NT2/D1 (cell line): ENCODE measurements at regions not wholly inside any gene's neighbourhood (a gene's known extent, or its start where the extent isn't known, plus 50 kb on each side); places are given as distances from the start of the nearest gene placed in this dataset.

ENCODE experiments used
- DNase-seq: peaks from one replicate; pipeline ENCODE4 v3.0.0-alpha.2; 2011; ENCODE audit warnings: low read depth, low spot score
- H3K27me3 ChIP-seq: 2 replicates; pipeline ENCODE4 v1.6.0; 2011; ENCODE audit warnings: mild to moderate bottlenecking; ENCODE audit not compliant: insufficient read length, insufficient read depth
- H3K36me3 ChIP-seq: 2 replicates; pipeline ENCODE4 v1.6.1; 2011; ENCODE audit warnings: mild to moderate bottlenecking, low read length, mixed read lengths; ENCODE audit not compliant: insufficient read depth, insufficient read length
- H3K4me1 ChIP-seq: 2 replicates; pipeline ENCODE4 v1.5.1; 2011; ENCODE audit not compliant: insufficient read depth, insufficient read length
- H3K4me3 ChIP-seq: 2 replicates; pipeline ENCODE4 v1.5.1; 2011; ENCODE audit warnings: low read depth; ENCODE audit not compliant: insufficient read length
- H3K9ac ChIP-seq: 2 replicates; pipeline ENCODE4 v1.6.0; 2011; ENCODE audit warnings: low read depth; ENCODE audit not compliant: insufficient read length
- H3K9me3 ChIP-seq: 2 replicates; pipeline ENCODE4 v1.5.1; 2011; ENCODE audit warnings: mild to moderate bottlenecking, low read length; ENCODE audit not compliant: insufficient read depth
- SUZ12 ChIP-seq: IDR thresholded peaks from 2 replicates; pipeline ENCODE4 v1.6.1; 2011; ENCODE audit not compliant: insufficient read length, insufficient read depth; ENCODE audit errors: extremely low read depth
- YY1 ChIP-seq: IDR thresholded peaks from 2 replicates; pipeline ENCODE4 v1.6.1; 2011; ENCODE audit not compliant: insufficient read length, insufficient read depth
- ZNF274 ChIP-seq: IDR thresholded peaks from 2 replicates; pipeline ENCODE4 v1.6.1; 2011; ENCODE audit warnings: mild to moderate bottlenecking, low read depth, low read length

DNA sequence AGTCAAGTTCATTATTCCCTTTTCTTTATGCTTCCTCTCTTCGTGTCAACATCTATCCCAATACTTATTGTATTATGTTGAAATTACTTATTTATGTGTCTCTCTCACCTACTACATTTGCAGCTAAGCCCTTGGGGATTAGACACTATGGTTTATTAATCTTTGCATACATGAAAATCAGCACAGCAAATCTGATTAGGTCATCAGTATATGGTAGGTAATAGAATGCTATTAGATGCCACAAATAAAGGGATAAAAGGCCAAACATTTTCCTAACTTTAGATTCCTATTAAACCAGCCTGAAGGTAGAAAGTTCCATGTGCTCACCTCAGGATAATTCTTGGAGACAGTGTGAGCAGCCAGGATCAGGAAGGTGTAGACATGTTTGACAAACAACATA is 490.1 kb upstream of the MPDZ start:
- no peak overlapping the region for H3K4me3 ChIP-seq
- H3K9ac ChIP-seq, result no peak overlapping the region
- DNase-seq, result no peak

DNA sequence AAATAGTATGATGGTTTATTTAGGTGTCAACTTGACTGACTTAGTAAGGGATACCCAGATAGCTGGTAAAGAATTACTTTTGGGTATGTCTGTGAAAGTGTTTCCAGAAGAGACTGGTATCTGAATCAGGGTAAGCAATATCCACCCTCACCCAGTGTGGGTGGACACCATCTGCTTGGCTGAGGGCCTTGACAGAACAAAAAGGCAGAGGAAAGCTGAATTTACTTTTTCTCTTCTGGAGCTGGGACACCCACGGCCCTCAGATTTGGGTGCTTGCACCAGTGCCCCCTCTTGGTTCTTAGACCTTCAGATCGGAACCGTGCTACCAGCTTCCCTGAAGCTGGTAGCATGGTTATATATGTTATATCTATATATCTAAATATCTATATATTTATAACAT is 489.5 kb upstream of the MPDZ start:
- no peak for DNase-seq
- Histone ChIP-seq H3K4me1 (no peaks in the 10 kb centered on the region), H3K9me3 (no peaks in the 10 kb centered on the region), H3K4me3 (no peak overlapping the region), H3K36me3 (no peaks in the 10 kb centered on the region), H3K9ac (no peak overlapping the region), H3K27me3 (no peaks in the 10 kb centered on the region)
- no peak for TF ChIP-seq YY1
- no peak for TF ChIP-seq SUZ12
- no peak for TF ChIP-seq ZNF274

More for the DNA sequence above, 490.1 kb upstream of the MPDZ start:
- H3K27me3 ChIP-seq, result no peaks in the 10 kb centered on the region
- H3K36me3 ChIP-seq, result no peaks in the 10 kb centered on the region
- H3K4me1 ChIP-seq, result no peaks in the 10 kb centered on the region
- H3K9me3 ChIP-seq, result no peaks in the 10 kb centered on the region
- TF ChIP-seq ZNF274, result no peak
- no peak for TF ChIP-seq YY1
- TF ChIP-seq SUZ12, result no peak

DNA sequence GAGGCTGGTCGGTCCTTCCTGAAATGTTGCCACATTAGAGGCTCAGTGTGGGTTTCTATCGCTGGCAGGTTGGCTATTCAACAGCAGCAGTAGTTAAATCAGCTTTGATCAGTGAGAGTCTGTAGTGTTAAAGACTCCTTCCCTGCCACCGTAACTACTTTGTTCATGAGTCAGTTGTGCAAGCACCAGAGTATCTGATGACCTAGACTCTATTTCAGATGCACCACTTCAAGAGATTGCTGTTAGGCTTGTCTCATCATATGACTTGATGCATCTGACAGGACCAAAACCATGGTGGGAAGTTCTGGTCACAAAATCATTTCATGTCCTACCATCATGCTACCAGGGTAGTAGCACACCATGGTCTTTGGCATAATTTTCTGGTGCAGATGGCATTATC is 482.7 kb upstream of the MPDZ start:
- no peaks in the 10 kb centered on the region for H3K9me3 ChIP-seq
- no peaks in the 10 kb centered on the region for H3K36me3 ChIP-seq
- no peaks in the 10 kb centered on the region for H3K27me3 ChIP-seq
- H3K4me1 ChIP-seq, result no peaks in the 10 kb centered on the region
- H3K4me3 ChIP-seq, result no peak overlapping the region
- DNase-seq, result no peak
- no peak for TF ChIP-seq SUZ12
- no peak for TF ChIP-seq YY1
- no peak for TF ChIP-seq ZNF274
- no peak overlapping the region for H3K9ac ChIP-seq

DNA sequence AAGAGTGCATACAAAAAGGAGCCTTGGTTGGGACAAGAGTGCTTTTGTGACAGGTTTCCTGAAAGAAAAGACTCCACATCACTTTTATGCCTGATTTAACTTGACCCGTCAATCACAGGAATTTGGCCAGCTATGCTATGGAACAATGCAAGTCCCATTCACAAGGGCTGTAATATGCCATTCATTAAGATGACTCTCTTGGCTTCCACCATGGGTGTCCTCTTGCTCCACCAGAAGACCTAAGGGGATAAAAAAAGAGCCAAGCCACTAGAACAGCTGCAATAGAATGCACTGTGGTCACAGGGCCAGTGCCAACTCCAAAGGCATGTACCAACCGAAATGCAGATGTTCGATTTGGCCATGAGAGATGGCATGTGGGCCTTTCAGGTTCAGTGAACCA is 480.1 kb upstream of the MPDZ start:
- no peak for DNase-seq
- Histone ChIP-seq H3K4me3 (no peak overlapping the region), H3K27me3 (no peaks in the 10 kb centered on the region), H3K4me1 (no peaks in the 10 kb centered on the region), H3K9me3 (no peaks in the 10 kb centered on the region), H3K36me3 (no peaks in the 10 kb centered on the region), H3K9ac (no peak overlapping the region)
- TF ChIP-seq YY1 (no peak), SUZ12 (no peak), ZNF274 (no peak)

DNA sequence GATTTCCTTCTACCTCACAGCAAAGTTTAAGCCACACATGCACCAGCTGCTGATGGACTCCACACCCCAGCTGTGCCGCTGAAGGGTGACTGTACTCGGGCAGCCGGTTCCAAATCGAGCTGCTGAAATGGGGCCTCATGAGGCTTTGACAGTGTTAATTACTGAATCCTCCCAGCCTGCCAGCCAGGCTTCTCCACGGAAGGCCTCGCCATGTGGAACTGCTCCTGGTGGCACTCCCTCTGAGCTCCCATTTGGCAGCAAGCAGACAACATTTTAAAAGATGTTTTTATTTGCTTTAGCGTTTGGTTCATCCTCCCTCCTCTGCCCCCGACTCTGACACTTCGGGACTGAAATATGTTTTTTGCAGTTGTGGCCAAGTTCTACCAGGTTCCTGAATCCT is 479.4 kb upstream of the MPDZ start:
- Histone ChIP-seq H3K36me3 (no peaks in the 10 kb centered on the region), H3K9ac (no peak overlapping the region), H3K4me1 (no peaks in the 10 kb centered on the region), H3K27me3 (no peaks in the 10 kb centered on the region), H3K4me3 (no peak overlapping the region), H3K9me3 (no peaks in the 10 kb centered on the region)
- TF ChIP-seq ZNF274, result no peak
- TF ChIP-seq SUZ12, result no peak
- TF ChIP-seq YY1, result no peak
- no peak for DNase-seq

DNA sequence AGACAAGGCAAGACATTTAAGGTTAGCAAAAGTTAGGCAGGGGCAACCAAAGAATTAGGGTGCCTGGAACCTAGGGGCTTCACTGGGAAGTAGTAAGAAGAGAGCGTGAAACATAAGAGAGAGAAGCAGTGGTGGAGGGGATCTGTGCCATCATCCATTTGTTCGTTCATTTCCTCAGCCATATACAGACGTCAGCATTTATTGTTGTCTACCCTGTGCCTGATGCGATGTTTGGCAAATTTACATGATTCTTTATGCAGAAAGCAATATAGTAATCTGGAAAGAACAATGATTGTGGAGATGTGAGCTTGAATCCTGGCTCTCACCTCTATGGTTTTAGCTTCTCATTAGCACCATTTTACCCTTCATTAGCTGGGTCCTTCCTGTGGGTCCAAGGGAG is 477.5 kb upstream of the MPDZ start:
- DNase-seq, result no peak
- Histone ChIP-seq H3K9me3 (no peaks in the 10 kb centered on the region), H3K27me3 (no peaks in the 10 kb centered on the region), H3K4me1 (no peaks in the 10 kb centered on the region), H3K36me3 (no peaks in the 10 kb centered on the region), H3K9ac (no peak overlapping the region), H3K4me3 (no peak overlapping the region)
- TF ChIP-seq ZNF274 (no peak), YY1 (no peak), SUZ12 (no peak)

DNA sequence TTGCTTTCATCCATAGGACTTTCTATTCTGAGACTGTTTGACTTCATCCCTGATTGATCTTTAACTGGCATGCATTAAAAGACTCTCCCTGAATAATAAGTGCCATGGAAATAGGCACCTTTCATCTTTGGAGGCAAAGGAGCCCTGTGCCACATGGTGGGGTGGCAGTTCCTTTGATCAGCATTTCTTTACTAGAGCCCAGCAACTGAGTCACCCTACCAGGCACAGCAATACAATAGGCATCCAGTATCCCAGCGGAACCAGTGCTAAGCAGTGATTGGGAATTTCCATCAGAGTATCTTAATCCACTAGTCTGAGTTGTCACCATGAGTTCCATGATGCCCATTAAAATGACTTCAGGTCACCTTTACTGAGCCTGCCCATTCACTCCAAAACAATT is 476.1 kb upstream of the MPDZ start:
- no peaks in the 10 kb centered on the region for H3K36me3 ChIP-seq
- TF ChIP-seq SUZ12 (no peak), YY1 (no peak), ZNF274 (no peak)
- H3K4me1 ChIP-seq, result no peaks in the 10 kb centered on the region
- H3K9ac ChIP-seq, result no peak overlapping the region
- H3K9me3 ChIP-seq, result no peaks in the 10 kb centered on the region
- no peak overlapping the region for H3K4me3 ChIP-seq
- no peak for DNase-seq
- H3K27me3 ChIP-seq, result no peaks in the 10 kb centered on the region

DNA sequence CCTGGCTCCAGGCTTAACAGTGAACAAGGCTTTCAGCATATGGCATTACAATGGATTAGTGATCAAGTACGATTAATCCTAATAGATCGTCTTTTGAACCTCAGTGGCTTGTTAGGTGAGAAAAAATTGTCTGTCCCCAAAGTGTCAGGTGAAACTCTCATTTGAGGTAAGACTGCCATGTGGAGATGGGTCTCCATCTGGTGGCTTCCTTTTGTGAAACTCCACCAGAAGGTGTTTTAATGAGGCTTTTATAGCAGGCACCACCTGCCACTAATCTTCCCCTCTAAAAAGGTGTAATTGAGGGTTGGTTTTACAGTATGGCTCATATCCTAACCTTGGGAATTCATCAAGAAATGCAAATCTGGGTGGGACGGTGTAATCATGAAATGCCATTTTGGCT is 471.1 kb upstream of the MPDZ start:
- no peak for TF ChIP-seq ZNF274
- TF ChIP-seq SUZ12, result no peak
- TF ChIP-seq YY1, result no peak
- Histone ChIP-seq H3K4me3 (no peak overlapping the region), H3K4me1 (no peaks in the 10 kb centered on the region), H3K9me3 (no peaks in the 10 kb centered on the region), H3K9ac (no peak overlapping the region), H3K36me3 (no peaks in the 10 kb centered on the region), H3K27me3 (no peaks in the 10 kb centered on the region)
- DNase-seq, result no peak
